LoVo (cell line): ENCODE measurements at regions not wholly inside any gene's neighbourhood (a gene's known extent, or its start where the extent isn't known, plus 50 kb on each side); places are given as distances from the start of the nearest gene placed in this dataset.
"Not testable (repeated sequence)": the region's sequence is repeated elsewhere in the genome, so short reads cannot be mapped to it uniquely, and the experiment has no call there.

Experiments
- DNase-seq: peaks from one replicate; pipeline ENCODE4 v3.0.0-alpha.2; 2016; ENCODE audit warnings: low spot score

DNA sequence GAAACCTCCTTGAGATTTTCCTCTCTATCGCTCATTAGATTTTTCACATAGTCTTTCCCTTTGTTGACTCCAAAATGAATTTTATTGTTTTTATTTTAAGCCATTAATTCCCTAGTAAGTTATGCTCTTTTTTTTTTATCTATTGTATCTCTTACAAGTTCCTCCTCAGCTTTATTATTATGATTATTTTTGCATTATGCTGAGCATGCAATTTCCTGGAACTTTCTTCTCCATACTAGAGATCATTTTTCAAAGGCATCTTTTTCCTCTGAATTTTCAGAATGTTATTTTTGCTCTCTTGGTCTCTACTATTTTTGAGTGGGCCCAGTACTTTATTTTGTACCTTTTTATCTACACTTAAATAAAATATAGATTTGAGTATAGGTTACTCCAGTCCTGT lies 376.6 kb upstream of the SEMA6A start:
- DNase-seq, result no peak

DNA sequence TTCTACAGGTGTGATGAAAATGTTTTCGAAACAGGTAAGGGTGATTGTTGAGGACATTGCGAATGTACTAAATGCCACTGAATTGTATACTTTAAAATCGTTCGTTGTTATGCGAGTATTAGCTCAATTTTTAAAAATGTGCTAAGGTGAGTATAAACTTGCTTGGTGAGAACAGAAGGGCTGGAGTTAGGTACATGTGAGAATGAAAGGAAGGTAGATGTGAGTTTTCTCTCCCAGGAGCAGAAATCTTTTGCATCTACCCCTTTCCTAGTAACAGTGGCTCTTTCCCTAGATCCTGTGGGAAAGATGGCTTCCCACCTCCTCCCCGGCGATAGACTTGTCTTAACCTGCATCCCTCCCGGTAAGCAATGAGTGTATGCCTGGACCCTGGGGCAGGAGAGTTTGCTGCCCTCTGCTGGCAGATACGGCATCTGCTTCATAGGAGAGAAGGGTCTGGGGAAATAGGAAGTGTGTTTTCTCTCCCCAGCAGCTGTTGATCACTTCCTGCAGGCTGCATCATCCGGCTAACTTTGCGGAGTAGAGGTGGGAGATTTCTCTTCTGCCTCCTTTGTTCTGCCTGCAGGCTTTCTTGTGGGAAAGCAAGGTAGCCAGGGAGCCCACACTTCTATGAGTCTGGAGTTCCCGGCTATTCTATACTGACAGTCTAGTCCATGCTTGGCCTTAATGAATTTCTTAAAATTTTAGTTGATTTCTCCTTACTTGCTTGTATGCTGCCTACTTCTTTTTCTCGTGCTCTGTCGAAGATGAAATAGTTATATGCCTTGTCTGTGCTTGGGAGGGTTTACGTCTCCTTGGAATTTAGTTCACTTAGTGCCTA lies 373.3 kb upstream of the SEMA6A start:
- peak; percentile 68 for DNase-seq

DNA sequence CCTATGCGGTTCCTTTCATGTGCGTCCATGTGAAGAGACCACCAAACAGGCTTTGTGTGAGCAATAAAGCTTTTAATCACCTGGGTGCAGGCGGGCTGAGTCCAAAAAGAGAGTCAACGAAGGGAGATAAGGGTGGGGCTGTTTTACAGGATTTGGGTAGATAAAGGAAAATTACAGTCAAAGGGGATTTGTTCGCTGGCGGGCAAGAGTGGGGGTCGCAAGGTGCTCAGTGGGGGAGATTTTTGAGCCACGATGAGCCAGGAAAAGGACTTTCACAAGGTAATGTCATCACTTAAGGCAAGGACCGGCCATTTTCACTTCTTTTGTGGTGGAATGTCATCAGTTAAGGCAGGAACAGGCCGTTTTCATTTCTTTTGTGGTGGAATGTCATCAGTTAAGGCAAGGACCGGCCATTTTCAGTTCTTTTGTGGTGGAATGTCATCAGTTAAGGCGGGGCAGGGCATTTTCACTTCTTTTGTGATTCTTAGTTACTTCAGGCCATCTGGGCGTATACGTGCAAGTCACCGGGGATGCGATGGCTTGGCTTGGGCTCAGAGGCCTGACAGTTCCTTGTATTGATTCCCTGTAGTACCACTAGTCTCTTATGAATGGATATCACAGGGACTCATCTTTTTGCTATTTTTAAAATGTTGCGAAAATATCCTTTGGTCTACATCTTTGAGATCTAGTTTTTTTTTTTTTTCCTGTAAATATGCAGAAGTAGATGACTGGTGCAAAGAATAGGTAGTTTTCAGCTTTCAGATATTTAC lies 371.2 kb upstream of the SEMA6A start:
- not testable (repeated sequence) for DNase-seq

DNA sequence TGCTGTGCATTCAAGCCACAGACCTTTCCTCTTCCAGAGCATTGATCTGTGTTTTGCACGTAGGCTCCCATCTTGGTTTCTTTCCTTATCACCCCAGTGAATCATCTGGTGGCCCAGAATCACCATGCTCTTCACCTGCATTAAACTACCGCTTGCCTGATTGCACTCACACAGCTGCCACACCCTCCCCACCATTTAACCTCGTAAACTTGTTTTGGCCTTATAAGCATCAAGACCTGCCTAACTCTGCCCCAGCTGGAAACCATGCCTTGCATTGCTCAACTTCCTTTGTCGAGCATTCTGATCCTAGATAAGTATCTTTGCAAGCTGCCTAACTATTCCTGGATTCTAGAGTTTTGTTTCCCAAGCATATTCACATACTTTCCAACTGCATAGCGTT lies 369.6 kb upstream of the SEMA6A start:
- DNase-seq, result peak; percentile 25

DNA sequence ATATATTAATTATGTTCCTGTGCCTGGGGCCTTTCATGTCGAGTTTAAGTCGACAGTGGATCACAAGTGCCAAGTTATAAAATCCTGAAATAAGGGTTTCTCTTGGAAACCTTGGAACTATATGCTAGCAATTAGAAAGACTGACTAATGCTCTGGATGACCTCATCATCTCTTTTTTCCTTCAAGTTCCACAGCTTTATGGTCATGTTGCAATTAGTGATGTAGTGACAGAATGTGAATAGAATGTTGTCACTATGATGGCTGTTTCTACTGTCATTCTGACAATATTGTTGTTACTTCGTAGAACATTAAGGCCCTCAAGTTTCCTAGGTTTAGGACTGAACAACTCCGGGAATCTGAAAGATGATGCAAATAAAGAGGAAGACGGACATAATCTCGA lies 368.0 kb upstream of the SEMA6A start:
- DNase-seq, result no peak

DNA sequence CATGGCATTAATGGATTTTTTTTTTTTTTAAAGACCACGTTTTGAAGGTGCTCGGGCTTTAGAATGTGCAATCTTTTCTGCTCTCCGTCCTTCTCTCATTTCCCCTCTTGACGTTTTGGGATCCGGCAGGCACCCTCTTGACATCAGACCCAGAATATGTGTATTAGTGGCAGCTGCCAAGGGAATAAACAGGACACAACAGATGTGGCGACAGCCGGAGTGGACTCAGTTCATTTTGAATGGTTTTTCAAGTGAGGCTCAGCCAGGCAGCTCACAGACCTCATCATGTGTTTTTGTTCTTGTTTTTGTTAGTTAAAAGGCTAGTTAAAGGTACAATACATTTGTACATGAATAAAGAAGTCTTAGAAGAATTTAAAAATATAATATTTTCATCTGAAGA lies 365.0 kb upstream of the SEMA6A start:
- DNase-seq, result no peak

DNA sequence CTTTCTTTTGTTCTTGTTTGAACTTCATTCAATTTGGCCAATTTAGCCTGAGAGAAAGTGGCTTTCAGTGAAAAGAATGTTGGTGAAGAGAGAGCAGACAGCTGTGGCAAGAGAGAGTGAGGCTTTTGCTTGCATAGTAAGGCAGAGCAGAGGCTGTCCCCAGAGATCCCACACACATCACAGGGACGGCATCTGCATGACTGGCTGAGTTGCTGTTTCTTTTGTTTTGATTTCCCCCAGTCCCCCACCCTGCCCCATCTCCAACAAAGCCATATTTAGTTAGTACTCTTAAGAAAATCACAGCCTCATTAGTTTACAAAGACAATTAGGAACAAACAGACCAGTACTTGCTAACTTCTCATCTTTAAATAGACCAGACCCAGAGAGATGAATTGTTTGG lies 363.9 kb upstream of the SEMA6A start:
- DNase-seq, result no peak

DNA sequence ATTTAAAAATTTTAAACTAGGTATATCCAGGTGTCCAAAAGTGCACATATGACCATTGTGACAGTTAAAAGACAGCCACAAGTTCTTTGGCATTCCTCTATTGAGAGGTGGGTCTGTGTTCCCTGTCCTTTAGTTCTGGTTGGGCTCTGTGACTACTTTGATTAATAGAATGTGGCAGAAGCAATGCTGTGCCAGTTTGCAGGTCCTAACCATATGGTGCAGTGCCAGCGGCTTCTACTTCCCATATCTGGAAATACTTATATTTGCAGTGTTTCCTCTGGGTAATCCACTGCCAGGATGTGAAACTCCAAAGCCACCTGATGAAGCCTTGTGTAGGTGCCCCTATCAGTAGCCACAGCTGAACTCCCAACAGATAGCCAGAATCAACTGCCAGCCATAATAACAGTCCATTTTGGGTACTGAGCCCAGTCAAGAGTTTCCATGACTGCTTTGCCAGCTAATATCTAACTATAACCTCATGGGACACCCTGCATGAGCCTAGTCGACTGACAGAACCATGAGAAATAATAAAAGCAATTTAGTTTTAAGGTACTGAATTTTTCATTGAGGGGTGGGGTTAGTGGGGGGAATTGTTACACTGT lies 361.0 kb upstream of the SEMA6A start:
- DNase-seq, result no peak

DNA sequence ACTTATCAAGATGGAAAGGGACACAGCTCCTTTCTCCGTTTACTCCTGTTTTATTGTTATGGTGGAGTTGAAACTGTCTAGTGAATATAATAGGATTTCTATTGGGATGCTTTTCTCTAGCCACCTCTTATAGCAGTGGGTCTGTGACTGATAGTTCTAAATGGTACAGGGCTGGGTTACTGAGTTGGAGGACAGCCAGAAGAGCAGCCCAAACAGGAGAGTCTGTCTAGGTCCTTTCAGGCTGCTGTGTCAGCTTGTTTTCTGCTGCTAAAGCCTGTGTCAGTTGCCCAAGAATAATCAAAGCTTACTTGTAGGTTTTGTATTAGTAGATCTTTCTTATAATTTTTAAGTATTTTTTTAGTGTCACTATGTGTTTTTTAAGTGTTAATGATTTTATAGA lies 356.0 kb upstream of the SEMA6A start:
- DNase-seq, result no peak

DNA sequence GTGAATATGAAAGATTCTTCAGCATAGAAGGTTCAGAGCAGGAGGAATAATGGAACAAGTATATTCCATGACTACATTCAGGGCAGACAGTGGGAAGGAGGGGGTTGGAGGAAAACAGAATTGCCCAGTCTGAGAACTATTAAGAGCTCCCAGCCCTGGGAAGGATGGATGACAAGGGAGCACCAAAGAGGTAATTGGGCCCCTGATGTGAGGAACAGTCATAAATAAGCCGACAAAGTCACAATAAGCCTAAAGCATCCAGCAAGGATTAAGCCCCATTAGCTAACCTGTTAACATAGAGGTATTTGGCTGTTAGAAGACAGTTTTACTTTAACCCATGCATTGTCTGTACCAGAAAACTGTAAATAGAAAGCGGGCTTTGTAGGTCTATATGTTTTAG lies 348.7 kb upstream of the SEMA6A start:
- DNase-seq, result no peak

DNA sequence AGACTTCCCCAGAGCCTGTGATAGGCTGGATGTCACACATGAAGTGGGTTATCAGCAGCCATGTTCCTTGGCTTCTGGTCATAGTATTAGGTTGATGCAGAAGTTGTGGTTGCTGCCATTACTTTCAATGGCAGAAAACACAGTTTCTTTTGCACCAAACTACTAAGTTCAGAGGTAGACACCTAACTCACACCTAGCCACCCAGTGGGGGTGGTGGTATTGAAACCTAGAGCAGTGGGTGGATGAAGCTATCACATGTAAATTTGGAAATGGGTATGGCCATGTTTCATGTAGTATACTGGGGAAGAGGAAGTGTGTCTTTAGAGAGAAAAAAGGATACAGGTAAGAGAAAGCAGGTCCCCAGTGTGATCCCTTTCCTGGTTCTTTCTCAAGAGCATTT lies 347.9 kb upstream of the SEMA6A start:
- DNase-seq, result no peak

DNA sequence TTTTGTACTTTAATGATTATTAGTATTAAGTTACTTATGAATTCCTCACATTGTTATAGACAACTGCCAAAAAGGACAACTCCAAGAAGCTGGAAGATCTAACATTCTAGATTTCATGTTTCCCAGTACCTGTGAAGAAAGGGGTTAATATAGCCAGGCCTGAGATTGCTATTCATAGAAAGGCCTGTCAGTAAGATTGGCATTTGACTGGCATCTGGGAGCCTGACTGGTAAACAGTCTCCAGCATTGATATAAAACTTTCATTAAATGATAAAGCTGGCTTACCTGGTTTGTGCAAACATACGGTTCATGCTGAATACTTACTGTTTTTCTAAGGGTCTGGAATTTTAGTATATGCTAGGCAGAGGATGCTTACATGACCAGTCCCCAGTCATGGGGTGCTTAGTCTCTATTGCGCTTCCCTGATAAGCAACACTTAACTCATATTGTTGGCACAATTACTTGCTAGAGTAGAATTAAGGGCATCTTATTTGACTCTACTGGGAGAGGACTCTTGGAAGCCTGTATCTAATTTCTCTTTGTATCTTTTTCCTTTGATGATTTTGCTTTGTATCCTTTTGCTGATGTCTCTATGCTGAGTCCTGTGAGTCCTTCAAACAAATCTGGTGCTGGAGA lies 340.4 kb upstream of the SEMA6A start:
- DNase-seq, result no peak

DNA sequence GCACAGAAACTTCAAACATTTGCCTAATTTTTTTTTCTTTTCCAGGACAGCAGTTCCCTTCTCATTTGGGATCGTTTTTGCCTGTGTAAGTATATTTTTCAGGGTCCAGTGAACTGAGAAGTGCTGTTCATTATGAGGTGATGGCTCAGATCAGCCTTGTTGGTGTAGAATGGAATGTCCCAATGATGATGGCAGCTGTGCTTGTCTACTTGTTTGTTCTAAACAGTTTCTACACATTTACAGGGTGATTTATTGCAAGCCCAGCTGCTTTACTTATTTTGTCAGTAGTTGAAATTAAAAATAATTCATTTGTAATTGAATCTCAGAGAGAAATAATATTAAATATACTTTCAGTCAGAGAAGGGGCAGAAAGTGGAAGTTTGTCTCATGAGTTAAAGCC lies 337.6 kb upstream of the SEMA6A start:
- no peak for DNase-seq

DNA sequence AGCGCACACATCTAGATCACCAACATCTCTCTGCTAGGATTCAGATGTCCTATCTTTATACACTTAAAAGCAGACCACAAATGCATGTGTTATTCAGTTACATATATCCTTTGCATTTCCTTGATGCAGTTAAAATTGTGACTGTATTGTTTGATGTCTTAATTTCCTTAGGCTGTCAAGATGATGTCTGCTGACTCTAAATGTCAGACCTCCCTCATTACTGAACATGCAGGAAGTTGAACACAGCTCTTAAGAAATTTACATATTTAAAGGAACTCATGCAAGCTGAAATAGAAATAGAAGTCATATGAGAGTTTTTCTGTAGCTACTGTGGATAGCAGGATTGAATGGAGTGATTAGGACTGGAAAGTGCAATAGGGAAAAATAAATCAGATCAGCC lies 336.5 kb upstream of the SEMA6A start:
- no peak for DNase-seq

DNA sequence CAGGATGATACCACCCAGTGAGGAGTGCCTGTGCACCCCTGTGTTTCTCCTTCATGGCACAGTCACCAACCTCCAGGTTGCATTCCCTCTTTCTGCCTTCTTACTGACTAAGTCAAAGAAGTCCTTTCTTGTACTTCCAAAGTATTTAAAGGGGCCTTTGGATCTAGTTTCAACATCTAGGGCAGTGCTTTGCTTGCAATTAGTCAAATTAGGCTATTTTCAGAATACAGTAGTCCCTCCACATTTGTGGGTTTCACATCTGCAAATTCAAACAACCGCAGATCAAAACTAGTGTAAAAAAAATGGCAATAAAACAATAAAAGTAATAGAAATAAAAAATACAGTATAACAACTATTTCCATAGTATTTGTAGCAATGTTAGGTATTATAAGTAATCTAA lies 333.9 kb upstream of the SEMA6A start:
- DNase-seq, result no peak

DNA sequence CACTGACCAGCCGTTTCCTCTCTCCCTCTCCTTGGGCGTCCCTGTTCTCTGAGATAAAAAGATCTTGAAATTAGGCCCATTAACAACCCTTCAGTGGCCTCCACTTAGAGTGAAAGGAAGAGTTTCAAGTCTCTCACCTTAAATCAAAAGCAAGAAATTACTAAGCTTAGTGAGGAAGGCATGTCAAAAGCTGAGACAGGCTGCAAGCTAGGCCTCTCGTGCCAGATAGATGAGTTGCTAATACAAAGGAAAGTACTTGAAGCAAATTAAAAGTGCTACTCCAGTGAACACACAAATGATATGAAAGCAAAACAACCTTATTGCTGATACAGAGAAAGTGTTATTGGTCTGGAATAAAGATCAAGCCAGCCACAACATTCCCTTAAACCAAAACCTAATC lies 331.3 kb upstream of the SEMA6A start:
- no peak for DNase-seq

DNA sequence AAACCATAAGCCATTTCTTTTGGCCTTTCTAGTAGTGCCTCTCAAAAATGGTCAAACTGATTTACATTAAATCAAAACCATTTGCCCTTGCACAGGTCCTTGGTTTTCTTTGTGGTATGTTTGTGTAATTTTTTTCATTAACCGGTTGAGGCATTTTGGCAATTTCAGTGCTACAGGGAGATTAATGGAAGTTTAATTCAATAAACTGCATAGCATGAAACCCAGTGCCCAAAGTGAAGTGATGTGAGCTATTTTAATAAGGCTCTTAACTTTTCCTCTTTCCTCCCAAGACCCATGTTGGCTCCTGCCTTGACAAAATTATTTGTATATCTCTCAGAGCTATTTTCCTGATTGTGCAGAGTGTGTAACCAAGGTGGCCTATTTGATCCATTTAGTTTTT lies 326.2 kb upstream of the SEMA6A start:
- DNase-seq, result no peak

DNA sequence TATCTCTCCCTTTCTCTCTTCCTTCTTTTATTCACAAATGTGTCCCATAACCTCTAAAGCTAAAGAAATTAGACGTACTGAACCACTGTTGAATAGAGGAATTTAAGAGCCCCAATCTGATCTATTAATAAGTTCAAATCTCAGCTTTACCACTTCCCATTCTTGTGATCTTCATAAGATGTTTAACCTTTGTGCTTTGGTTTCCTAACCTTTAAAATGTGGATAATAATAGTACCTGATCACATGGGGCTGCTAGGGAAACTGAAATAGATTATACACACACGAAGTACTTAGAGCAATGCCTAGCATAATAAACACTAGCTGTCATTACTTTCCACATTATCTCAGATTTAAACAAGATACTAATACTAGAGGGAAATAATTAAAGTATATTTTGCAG lies 324.3 kb upstream of the SEMA6A start:
- DNase-seq, result no peak

DNA sequence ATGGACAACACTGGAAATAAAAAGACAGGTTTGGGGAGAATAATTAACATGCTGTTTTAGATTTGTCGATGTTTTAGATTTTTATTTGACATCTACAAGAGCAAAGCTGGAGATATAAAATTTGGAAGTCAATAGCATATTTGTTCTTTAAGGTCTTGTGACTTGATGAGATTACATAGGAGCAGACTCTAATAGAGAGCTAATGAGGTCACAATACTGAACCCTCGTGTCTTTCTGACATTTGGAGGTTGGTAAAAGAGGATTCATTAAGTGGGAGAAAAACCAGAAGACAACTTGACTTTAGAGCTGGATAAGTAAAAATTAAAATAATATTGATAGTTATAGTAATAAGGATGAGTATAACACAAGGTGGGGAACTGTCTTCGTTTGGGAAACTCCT lies 322.7 kb upstream of the SEMA6A start:
- no peak for DNase-seq

DNA sequence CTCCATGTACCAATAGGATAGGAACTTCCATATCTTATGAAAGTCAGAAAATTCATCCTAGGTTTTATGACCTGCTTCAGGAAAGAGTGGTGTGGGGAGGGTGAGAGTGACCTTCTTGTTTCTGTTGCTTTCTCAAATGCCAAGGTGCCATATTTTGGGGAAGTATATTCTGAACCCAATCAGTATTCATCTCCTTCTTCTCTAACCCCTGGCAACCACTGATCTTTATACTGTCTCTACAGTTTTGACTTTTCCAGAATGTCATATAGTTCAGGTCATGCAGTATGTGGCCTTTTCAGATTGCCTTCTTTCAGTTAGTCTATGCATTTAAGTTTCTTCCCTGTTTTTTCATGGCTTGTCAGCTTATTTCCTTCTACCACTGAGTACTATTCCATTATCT lies 321.4 kb upstream of the SEMA6A start:
- DNase-seq, result no peak

DNA sequence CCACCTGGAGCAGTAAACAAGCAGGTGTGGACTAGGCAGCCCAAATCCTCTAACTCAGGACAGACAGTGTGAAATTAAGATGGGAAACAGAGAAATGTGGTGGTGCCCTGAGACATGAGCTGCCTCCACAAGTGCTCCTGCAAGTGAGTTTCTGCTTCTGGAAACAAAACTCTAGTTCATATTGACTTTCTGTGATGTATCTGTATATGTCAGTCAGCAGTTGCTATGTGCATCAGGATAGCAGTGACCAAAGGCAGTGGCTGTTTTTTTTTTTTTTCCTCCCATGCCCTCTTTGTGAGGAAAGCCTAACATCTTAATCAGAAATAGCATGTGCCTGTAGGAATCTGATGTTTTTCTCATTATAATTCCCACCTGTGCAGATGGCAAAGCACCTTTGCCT lies 318.4 kb upstream of the SEMA6A start:
- no peak for DNase-seq

DNA sequence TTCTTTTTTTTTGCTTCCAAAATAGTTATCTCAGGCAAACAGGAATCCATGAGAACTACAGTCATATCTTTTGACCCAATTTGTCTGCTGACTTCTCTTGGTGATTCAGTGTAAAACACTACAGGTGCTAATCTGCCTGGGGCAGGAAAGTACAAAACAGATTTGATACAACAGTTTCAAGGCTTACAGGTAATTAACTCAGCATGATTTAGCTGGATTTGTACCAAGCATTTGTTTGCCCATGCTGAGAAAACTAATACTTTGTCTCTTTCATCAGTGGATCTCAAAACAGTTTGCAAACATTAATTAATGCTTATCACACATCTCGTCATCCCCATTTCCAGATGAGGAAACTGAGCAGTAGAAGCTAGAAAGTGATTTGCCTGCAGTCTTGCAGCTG lies 312.5 kb upstream of the SEMA6A start:
- no peak for DNase-seq

DNA sequence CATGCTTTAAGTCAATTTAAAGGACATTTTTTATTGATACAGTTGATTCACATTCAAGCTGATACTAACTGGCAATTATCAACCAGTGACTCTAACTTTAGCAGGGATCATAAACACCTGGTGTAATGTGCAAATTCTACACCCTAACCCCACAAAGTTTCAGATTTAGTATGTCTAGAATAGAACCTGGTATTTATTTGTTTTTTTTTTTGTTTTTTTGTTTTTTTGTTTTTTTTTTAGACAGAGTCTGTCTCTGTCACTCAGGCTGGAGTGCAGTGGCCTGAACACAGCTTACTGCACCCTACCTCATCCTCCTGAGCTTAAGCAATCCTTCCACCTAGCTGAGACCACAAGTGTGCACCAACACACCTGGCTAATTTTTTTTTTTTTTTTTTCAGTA lies 311.2 kb upstream of the SEMA6A start:
- no peak for DNase-seq
